Suprapubic skin (tissue), 4 donors: ENCODE measurements at regions not wholly inside any gene's neighbourhood (a gene's known extent, or its start where the extent isn't known, plus 50 kb on each side); places are given as distances from the start of the nearest gene placed in this dataset.

ENCODE experiments used
- CTCF ChIP-seq, 2 donors: fragments of 200-600 bp in 1 of 2; fragments of 450-650 bp in 1 of 2; sonication (generic) in 1 of 2; IDR thresholded peaks; one replicate each; pipeline ENCODE4 v1.5.1; 2016 to 2019; ENCODE audit warnings: antibody characterized with exemption in 2 of 2, mild to moderate bottlenecking in 1 of 2, moderate library complexity in 1 of 2
- EP300 ChIP-seq: sonication (generic); formaldehyde crosslinking; IDR thresholded peaks from one replicate; pipeline ENCODE4 v1.6.1; 2017; ENCODE audit warnings: antibody characterized with exemption
- POLR2A ChIP-seq, 2 donors: fragments of 450-650 bp; IDR thresholded peaks; one replicate each; pipeline ENCODE4 v1.6.1; 2017; ENCODE audit warnings: antibody characterized with exemption in 2 of 2, mild to moderate bottlenecking in 2 of 2, moderate library complexity in 2 of 2
- POLR2AphosphoS5 ChIP-seq, 3 donors: sonication (generic); formaldehyde crosslinking; IDR thresholded peaks; one replicate each; pipeline ENCODE4 v1.6.1; 2017; ENCODE audit warnings: antibody characterized with exemption in 3 of 3

- TF ChIP-seq CTCF (IDR thresholded peaks at IDR 0.05) = no peak
- TF ChIP-seq POLR2AphosphoS5 (IDR thresholded peaks at IDR 0.05) = no peak
- no peak for TF ChIP-seq EP300
- TF ChIP-seq POLR2A (IDR thresholded peaks at IDR 0.05) = no peak
These were observed 663.2 kb upstream of the SGCG start for GRCh38 chr13:22517544-22517943.
